GM12878 (cell line): ENCODE measurements at regions not wholly inside any gene's neighbourhood (a gene's known extent, or its start where the extent isn't known, plus 50 kb on each side); places are given as distances from the start of the nearest gene placed in this dataset.

ENCODE experiments used
- CTCF ChIP-seq, 3 experiments: IDR thresholded peaks in 2 of 3; conservative IDR thresholded peaks in 1 of 3; 2 replicates each; pipeline ENCODE4 v1.5.1; 2011; ENCODE audit warnings: low read depth in 3 of 3, low read length in 3 of 3, mild to moderate bottlenecking in 3 of 3, control low read depth in 2 of 3, moderate library complexity in 2 of 3, inconsistent platforms in 1 of 3, mixed read lengths in 1 of 3; ENCODE audit not compliant: control insufficient read depth in 2 of 3, insufficient read depth in 1 of 3; ENCODE audit errors: extremely low read depth in 1 of 3
- EGR1 ChIP-seq, 2 experiments: IDR thresholded peaks; 1 replicate in 1 of 2; 2 replicates in 1 of 2; pipeline ENCODE4 v1.6.1; 2011 to 2012; ENCODE audit warnings: low read depth in 2 of 2, low read length in 2 of 2, borderline replicate concordance in 1 of 2, mild to moderate bottlenecking in 1 of 2, moderate library complexity in 1 of 2
- GABPA ChIP-seq: IDR thresholded peaks from 2 replicates; pipeline ENCODE4 v1.6.1; 2014; ENCODE audit warnings: antibody characterized with exemption, low read depth, mild to moderate bottlenecking, inconsistent platforms
- POLR2A ChIP-seq: IDR thresholded peaks from 2 replicates; pipeline ENCODE4 v1.6.1; 2011; ENCODE audit warnings: low read depth, mild to moderate bottlenecking, low read length
- SIN3A ChIP-seq: IDR thresholded peaks from 2 replicates; pipeline ENCODE4 v1.6.1; 2012; ENCODE audit warnings: low read depth, low read length, improper control_type of control experiment
- TAF1 ChIP-seq: IDR thresholded peaks from 2 replicates; pipeline ENCODE4 v1.6.1; 2011; ENCODE audit warnings: mild to moderate bottlenecking, low read depth, low read length, borderline replicate concordance

GRCh38 chr5:155897761-155898160 lies 429.2 kb upstream of the SGCD start:
- TF ChIP-seq CTCF (IDR thresholded peaks at IDR 0.05 in 2 of 3, conservative IDR thresholded peaks at IDR 0.05 in 1 of 3; ENCODE audit: control insufficient read depth in 2 of 3, extremely low read depth in 1 of 3, insufficient read depth in 1 of 3, low read depth in 3 of 3, low read length in 3 of 3) (no peak), POLR2A (no peak), SIN3A (no peak), TAF1 (no peak), GABPA (no peak), EGR1 (IDR thresholded peaks at IDR 0.05; ENCODE audit: borderline replicate concordance in 1 of 2, low read depth in 2 of 2, low read length in 2 of 2) (no peak)
